Activated naive CD8-positive, alpha-beta T cell treated with anti-CD3 and anti-CD28 coated beads, Interleukin-2, amount 10 ng/mL, durations not matched to agents 7 days and 5 days (primary cell): ENCODE measurements at regions not wholly inside any gene's neighbourhood (a gene's known extent, or its start where the extent isn't known, plus 50 kb on each side); places are given as distances from the start of the nearest gene placed in this dataset.

Source experiments
- ATAC-seq: fragments of 150-1000 bp; cut with Tn5 transposase; one replicate; pipeline ENCODE4 v1.10.0; 2021; ENCODE audit warnings: low read depth, moderate library complexity
- POLR2A ChIA-PET: fragments of 350-600 bp; sonication (Branson Sonifier 250); formaldehyde crosslinking; loops from one replicate; lab custom pipeline; 2021; ENCODE audit warnings: antibody characterized with exemption; lab: Charles Lee
- DNase-seq: peaks from one replicate; pipeline ENCODE4 v3.0.0; 2021
- H3K27ac Mint-ChIP-seq: one replicate; pipeline ENCODE4 v1.8.0; 2022; ENCODE audit warnings: mild to moderate bottlenecking, mixed read lengths
- H3K27me3 Mint-ChIP-seq: one replicate; pipeline ENCODE4 v1.8.0; 2022; ENCODE audit warnings: mild to moderate bottlenecking, moderate library complexity, mixed read lengths
- H3K36me3 Mint-ChIP-seq: one replicate; pipeline ENCODE4 v1.8.0; 2021; ENCODE audit warnings: mild to moderate bottlenecking, mixed read lengths
- H3K4me1 Mint-ChIP-seq: one replicate; pipeline ENCODE4 v1.8.0; 2021; ENCODE audit warnings: mixed read lengths
- H3K4me3 Mint-ChIP-seq: one replicate; pipeline ENCODE4 v1.8.0; 2022; ENCODE audit warnings: mild to moderate bottlenecking, moderate library complexity, mixed read lengths
- H3K9me3 Mint-ChIP-seq: one replicate; pipeline ENCODE4 v1.8.0; 2021; ENCODE audit warnings: mixed read lengths

DNA sequence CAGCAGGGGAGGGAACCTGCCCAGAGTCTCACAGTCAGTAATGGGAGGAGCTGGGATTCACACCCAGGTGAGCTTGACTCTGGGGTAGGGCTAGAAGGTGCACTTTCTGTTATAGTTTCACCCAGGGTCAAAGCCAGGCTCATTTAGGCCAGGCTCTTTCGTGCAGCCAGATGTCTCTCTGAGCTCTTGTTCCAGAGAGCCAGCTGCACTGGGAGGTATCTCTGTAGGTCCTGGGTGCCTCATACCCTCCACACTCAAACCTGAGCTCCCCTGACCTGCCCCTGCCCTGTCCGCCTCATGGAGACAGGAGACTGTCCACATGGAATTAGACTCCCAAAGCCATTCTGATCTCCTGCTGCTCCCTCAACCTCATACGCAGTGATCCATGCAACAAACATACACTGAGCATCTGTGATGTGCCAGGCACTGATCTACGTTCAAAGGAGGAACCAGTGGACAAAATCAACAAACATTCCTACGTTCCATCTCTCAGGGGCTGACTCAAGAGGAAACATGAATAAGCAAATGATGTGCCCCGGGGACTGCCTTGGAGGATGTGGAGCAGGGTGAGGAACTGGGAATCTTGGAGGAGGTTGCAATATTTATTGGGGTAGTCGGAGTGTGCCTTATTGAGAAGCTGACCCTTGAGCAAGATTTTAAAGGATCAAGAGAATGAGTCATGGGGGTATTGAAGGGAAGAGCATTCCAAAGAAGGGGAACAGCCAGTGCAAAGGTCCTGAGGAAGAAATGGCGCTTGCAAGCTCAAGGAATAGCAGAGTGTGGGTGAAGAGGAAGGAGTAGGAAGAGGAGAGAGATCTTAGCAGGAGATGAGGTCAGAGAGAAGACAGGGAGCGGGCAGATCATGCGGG is 71.3 kb upstream of the TOX2 start:
- POLR2A ChIA-PET, result no interaction called here
- H3K27ac Mint-ChIP-seq, result no peak overlapping the region
- peaks cover 7% of the 10 kb centered on the region for H3K27me3 Mint-ChIP-seq
- no peaks in the 10 kb centered on the region for H3K36me3 Mint-ChIP-seq
- H3K4me1 Mint-ChIP-seq, result peaks cover 44% of the 10 kb centered on the region
- ATAC-seq (no peak), DNase-seq (no peak)
- no peak overlapping the region for H3K4me3 Mint-ChIP-seq
- no peaks in the 10 kb centered on the region for H3K9me3 Mint-ChIP-seq

DNA sequence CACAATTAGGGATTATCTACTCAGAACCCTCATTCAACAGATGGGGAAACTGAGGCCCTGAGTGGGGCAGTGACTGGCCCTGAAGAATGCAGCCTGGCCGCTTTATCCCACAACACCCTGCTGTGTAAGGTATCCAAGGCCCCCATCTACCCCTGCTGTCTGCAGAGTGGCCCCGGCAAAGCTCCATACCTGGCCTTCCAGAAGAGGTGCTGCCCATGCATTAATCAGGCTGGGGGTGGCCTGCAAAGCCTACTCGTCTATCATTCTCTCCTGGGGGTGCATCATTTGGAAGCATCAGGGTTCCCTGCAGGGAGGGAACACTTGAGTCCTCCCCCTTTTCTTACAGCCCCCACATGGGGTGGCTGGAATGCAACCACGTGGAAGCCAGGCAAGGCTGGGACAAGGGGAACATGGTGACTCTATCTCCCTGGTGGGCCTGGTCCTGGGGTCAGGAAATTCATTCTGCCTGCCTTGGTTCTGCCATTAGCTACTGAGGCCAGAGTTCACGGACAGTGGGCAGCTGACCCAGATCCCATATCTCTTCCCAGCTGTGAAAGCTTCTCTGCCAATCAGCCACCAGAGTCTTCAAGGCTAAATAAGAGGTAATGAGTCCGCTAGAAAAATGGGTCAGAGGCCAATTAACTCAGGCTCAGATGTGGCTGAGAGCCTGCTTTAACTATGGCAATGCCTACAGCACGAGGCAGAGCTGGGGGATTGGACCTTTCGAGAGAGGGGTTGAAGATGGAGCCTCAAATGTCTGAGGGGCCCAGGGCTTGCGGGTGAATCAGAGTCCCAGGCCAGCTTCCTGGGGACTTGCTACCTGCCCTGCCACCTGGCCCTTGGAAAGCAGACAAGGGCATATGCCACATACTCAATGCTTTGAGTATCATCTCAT is 72.3 kb upstream of the TOX2 start:
- H3K9me3 Mint-ChIP-seq, result no peaks in the 10 kb centered on the region
- H3K27ac Mint-ChIP-seq, result no peak overlapping the region
- no peak for ATAC-seq
- peaks cover 53% of the 10 kb centered on the region for H3K4me1 Mint-ChIP-seq
- H3K36me3 Mint-ChIP-seq, result no peaks in the 10 kb centered on the region
- H3K4me3 Mint-ChIP-seq, result no peak overlapping the region
- no peak for DNase-seq
- H3K27me3 Mint-ChIP-seq, result peaks cover 4% of the 10 kb centered on the region
- POLR2A ChIA-PET, result no interaction called here

DNA sequence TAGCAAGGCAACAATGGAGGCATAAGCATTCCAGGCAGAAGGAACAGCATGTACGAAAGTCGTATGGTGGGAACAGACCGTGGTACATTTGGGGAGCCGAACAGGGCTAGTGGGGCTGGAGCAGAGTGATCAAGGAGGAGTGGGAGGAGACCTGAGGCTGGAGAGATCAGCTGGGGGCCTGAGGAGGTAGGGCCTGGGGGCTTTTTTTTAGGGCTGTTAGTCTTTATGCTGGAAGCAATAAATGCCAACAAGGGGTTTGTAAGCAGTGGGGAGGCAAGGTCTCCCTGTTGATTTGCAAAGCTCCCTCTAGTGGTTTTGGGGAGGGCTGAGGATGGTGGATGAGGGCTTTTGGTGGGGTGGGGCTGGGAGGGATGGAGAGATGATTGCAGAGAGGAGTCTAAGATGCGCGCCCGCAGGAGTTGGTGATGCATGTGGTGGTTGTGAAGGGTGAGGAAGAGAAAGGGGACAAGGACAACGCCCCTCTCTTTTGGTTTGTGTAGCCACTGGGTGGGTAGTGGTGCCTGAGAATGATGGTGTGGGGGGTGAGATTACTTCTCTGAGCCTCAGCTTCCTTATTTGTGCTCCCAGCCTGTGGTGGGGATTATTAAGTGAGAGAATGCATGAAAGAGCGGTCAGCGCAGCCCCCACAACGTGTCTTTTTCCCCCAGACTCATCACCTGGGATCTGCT is 74.1 kb upstream of the TOX2 start:
- H3K27me3 Mint-ChIP-seq, result peaks cover 4% of the 10 kb centered on the region
- H3K4me3 Mint-ChIP-seq, result no peak overlapping the region
- no peaks in the 10 kb centered on the region for H3K9me3 Mint-ChIP-seq
- POLR2A ChIA-PET, result interaction anchor here (0.8 kb wide), 1 partner anchor 189 kb away, joined by 3 read pairs; no protein-coding TSS in a partner anchor
- peak; percentile 45 for DNase-seq
- ATAC-seq, result peak; percentile 63
- no peaks in the 10 kb centered on the region for H3K36me3 Mint-ChIP-seq
- H3K27ac Mint-ChIP-seq, result no peak overlapping the region
- H3K4me1 Mint-ChIP-seq, result peaks cover 43% of the 10 kb centered on the region

DNA sequence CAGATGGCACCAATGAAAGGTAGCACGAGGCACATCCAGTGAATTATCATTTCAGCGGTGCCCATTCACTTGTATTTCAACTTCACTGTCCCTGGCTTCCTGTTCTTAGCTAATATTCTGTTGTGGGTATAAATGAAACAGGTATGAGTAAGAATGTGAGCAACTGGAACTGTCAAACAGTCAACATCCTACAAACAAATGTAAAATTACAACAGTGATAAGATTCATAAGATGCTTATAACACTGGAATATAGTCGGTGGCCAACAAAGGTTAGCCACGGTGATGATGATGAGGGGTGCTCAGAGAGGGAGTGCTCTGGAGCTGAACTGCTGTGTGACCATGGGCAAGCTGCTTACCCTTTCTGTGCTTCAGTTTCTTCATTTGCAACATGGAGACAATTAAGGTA is 74.9 kb upstream of the TOX2 start:
- DNase-seq, result no peak
- Mint-ChIP-seq H3K9me3 (no peaks in the 10 kb centered on the region), H3K4me1 (peaks cover 36% of the 10 kb centered on the region), H3K36me3 (no peaks in the 10 kb centered on the region), H3K4me3 (peak overlapping the region; percentile 42), H3K27me3 (peaks cover 2% of the 10 kb centered on the region), H3K27ac (peak overlapping the region; percentile 68)
- POLR2A ChIA-PET, result interaction anchor here (0.8 kb wide), 1 partner anchor 189 kb away, joined by 3 read pairs; no protein-coding TSS in a partner anchor
- peak; percentile 27 for ATAC-seq

DNA sequence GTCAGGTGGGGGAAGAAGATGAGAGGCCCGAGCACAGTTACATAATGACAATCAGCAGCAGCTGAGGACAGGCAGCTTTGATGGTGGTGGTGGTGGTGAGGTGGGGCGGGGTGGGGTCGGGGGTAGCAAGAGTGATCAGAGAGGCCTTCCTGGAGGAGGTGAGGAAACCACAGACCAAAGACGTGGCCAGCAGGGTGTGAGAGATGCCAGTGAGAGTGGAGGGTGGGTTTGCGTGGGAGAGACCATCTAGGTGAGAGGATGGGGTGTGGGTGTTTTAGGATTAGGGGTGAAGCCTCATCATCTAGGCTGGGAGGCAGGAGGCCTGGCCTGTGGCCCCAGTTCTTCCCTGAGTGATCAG is 76.0 kb upstream of the TOX2 start:
- ATAC-seq (peak; percentile 46), DNase-seq (no peak)
- H3K4me1 Mint-ChIP-seq, result peaks cover 34% of the 10 kb centered on the region
- POLR2A ChIA-PET, result no interaction called here
- peak overlapping the region; percentile 57 for H3K27ac Mint-ChIP-seq
- no peaks in the 10 kb centered on the region for H3K9me3 Mint-ChIP-seq
- peak overlapping the region; percentile 44 for H3K4me3 Mint-ChIP-seq
- no peaks in the 10 kb centered on the region for H3K36me3 Mint-ChIP-seq
- H3K27me3 Mint-ChIP-seq, result peaks cover 2% of the 10 kb centered on the region

DNA sequence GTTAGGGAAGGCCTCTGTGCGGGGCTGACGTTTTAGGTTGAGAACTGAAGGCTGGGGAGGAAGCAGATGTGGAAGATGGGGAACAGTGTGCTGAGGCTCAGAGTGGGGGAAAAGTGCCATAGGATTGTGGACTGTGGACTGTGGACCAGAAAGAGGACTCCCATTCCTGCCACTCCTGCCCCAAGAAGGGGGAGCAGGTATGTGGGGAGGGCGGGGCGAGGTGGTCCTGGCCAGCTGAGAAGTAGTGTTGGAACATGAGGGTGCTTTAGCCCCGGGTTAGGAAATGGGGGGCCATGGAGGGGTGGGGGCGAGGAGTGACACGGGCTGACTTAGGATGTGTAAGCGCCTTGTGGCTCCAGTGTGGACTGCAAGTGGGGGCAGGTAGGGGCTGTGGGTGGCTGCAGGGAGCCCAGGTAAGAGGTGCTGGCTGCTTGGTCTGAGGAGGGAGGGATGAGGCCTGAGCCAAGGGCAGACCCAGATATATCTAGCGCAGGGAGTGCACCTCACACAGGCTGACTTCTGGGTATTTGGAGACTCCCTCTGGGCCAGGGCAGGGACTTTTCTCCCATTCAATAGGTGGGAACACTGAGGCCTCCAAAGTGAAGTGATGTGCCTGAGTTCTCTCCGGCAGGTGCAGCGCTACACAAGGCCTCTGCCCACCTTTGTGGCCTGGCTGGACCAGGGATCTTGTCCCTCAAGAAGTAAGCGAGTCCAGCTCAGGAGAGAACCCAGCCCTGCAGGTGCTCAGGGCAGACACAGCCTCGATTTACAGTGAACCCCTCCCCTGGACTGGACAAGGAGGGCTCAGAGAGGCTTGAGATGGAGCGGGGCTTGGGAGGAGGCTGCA is 76.6 kb upstream of the TOX2 start:
- peaks cover 2% of the 10 kb centered on the region for H3K27me3 Mint-ChIP-seq
- peaks cover 33% of the 10 kb centered on the region for H3K4me1 Mint-ChIP-seq
- no peak for DNase-seq
- no peaks in the 10 kb centered on the region for H3K36me3 Mint-ChIP-seq
- no peaks in the 10 kb centered on the region for H3K9me3 Mint-ChIP-seq
- no peak overlapping the region for H3K4me3 Mint-ChIP-seq
- no peak for ATAC-seq
- POLR2A ChIA-PET, result interaction anchor here (0.6 to 0.7 kb wide), 2 partner anchors 47 to 378 kb away, joined by 5 read pairs; no protein-coding TSS in a partner anchor
- H3K27ac Mint-ChIP-seq, result peak overlapping the region; percentile 39

DNA sequence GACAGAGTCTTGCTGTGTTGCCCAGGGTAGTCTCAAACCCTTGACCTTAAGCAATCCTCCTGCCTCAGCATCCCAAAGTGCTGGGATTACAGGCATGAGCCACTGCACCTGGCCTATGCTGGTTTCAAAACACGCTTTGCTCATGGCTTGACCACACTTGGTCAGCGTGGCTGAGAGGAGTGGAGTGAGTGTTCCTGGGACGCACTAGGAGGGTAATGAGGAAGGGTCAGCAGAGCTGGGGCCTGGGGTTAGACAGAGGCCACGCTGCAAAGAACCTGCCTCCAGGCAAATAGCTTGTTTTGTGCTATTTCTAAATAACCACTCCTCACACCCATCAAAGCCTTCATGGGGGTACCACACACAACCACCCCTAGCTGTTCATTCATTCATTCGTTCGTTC is 77.9 kb upstream of the TOX2 start:
- no peak for ATAC-seq

DNA sequence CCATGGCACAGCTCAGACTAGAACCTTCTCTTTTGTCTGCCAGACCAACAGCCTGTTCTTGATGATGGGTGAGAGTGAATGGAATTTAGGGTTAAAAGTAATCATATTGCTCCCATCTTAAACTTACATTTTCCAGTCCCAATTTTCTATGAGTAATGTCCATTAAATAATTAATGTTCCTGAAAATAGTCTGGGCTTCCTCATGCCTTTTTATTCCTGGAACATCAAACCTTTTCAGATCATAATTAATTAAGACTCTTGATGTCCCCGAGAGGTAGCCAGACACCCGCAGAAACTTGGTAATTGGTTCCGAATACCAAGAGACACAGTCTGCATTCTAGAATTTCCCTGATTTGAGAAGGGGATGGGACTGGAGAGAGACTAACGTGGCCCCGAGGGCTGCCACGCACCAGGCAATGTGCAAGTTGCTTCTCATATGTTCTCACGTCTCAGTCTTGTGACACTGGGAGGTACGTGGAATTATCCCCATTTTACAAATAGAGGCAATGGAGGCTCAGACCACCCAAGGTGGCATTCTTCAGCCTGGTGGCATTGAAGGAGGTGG is 78.6 kb upstream of the TOX2 start:
- no peak for ATAC-seq
- Mint-ChIP-seq H3K27ac (no peak overlapping the region), H3K27me3 (peaks cover 6% of the 10 kb centered on the region), H3K9me3 (no peaks in the 10 kb centered on the region), H3K4me3 (no peak overlapping the region), H3K4me1 (peaks cover 33% of the 10 kb centered on the region), H3K36me3 (no peaks in the 10 kb centered on the region)
- no peak for DNase-seq
- POLR2A ChIA-PET, result no interaction called here

More for the DNA sequence above, 77.9 kb upstream of the TOX2 start:
- Mint-ChIP-seq H3K9me3 (no peaks in the 10 kb centered on the region), H3K27me3 (peaks cover 5% of the 10 kb centered on the region), H3K36me3 (no peaks in the 10 kb centered on the region), H3K4me1 (peaks cover 33% of the 10 kb centered on the region), H3K27ac (no peak overlapping the region), H3K4me3 (no peak overlapping the region)
- POLR2A ChIA-PET, result no interaction called here
- DNase-seq, result no peak

DNA sequence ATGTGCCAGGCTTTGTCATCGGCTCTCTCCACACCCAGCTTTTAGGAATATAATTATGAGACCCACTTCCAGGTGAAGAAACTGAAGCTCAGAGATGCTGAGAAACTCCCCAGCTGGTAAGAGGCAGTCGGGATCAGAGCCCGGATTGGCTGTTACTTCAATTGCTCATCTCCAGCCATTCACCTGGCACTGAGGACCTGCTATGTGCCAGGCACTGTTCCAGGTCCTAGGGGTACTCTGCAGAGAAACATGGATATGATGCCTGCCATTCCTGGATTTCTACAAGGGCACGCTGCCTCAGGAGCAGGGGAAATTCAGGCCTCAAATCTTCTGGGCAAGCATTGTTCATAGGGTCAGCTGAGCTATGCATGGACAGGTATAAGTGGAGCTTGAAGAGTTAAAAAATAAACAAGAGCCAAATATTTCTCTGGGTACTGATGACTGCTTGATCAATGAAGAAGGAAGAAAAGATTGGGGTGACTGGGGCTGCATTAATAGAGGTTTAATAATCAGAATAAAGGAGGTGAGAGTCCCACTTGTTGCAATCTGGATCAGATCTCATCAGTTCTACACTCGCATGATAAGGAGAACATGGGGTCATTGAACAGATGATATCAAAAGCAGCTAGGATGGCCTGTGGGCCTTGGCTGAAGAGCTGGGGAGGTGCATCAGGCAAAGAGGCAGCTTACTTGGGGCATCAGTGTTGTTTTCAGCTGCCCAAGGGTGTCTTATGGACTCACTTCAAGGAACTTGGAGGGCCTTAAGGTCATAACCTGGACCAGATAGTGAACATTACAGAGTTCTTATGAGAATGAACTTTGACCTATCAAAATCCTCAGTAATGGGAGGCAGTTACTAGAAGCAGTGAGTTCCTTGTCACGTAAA is 80.9 kb upstream of the TOX2 start:
- peaks cover 14% of the 10 kb centered on the region for H3K4me1 Mint-ChIP-seq
- ATAC-seq (no peak), DNase-seq (no peak)
- H3K4me3 Mint-ChIP-seq, result no peak overlapping the region
- peaks cover 5% of the 10 kb centered on the region for H3K9me3 Mint-ChIP-seq
- POLR2A ChIA-PET, result no interaction called here
- H3K27ac Mint-ChIP-seq, result no peak overlapping the region
- peaks cover 12% of the 10 kb centered on the region for H3K27me3 Mint-ChIP-seq
- no peaks in the 10 kb centered on the region for H3K36me3 Mint-ChIP-seq

DNA sequence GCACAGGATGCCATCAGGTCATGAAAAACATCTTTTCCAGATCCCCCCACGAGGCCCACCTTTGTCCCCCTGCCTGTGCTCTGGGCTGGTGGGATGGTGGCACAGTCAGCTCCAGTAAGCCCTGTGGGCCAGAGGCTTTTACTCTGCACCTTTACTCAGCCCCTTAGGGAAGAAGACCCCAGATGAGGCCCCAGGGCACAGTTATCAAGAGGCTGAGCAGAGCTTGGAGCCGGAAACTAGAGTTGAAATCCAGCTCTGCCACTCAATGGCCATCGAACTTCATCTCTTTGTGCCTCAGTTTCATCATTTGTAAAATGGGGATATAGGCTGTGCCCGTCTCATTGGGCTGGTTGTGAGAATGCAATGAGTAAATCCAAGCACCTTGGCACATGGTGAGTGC is 81.7 kb upstream of the TOX2 start:
- ATAC-seq (no peak), DNase-seq (no peak)
- Mint-ChIP-seq H3K36me3 (no peaks in the 10 kb centered on the region), H3K4me1 (peaks cover 6% of the 10 kb centered on the region), H3K4me3 (no peak overlapping the region), H3K27me3 (peaks cover 13% of the 10 kb centered on the region), H3K27ac (no peak overlapping the region), H3K9me3 (peaks cover 5% of the 10 kb centered on the region)
- POLR2A ChIA-PET, result no interaction called here

DNA sequence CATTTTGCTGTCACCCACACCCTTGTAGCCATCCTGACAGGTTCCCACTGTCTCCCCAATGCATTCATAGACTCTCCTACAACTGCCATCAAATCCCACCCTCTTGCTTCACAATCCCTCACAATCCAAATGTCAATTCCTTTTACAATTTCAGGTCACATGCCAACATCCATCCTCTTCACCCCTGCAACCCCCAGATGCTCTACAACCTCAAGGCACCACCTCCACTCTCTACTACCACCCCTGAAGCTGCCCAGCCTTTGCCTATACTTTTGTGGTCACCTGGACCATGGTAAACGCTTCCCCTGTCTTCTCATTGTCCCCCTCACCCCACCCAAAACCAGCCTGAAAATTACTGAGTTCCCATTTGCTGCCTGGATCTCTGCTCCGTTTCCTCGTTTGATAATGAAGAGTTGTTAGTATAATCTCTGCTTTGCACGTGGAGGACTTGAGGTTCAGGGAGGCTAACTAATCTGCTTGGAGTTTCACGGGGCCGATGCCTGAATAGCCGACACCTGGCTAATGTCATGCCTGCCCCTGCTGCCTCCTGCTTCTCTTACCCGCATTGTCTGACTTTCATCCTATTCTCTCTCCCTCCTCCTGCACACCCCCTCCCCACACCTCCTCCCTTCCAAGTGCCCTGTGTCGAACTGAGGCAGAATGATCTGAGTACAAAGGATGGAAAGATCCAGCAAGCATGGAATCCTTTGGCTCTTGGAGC is 82.4 kb upstream of the TOX2 start:
- POLR2A ChIA-PET, result no interaction called here
- H3K4me1 Mint-ChIP-seq, result no peaks in the 10 kb centered on the region
- H3K27me3 Mint-ChIP-seq, result peaks cover 17% of the 10 kb centered on the region
- no peaks in the 10 kb centered on the region for H3K36me3 Mint-ChIP-seq
- H3K27ac Mint-ChIP-seq, result no peak overlapping the region
- H3K4me3 Mint-ChIP-seq, result no peak overlapping the region
- no peak for ATAC-seq
- DNase-seq, result no peak
- H3K9me3 Mint-ChIP-seq, result peaks cover 5% of the 10 kb centered on the region
